NCI-H82 (cell line): ENCODE measurements at regions not wholly inside any gene's neighbourhood (a gene's known extent, or its start where the extent isn't known, plus 50 kb on each side); places are given as distances from the start of the nearest gene placed in this dataset.
"Not testable (repeated sequence)": the region's sequence is repeated elsewhere in the genome, so short reads cannot be mapped to it uniquely, and the experiment has no call there.

Source experiments
- DNase-seq: peaks from one replicate; lab custom pipeline; 2025; lab: John Stamatoyannopoulos, UW

- no peak for DNase-seq
Observed at GRCh38 chr10:25808372-25808771, 125.7 kb upstream of the MYO3A start.

- DNase-seq = no peak
Observed at GRCh38 chr10:25811052-25811685, 122.9 kb upstream of the MYO3A start.

GRCh38 chr10:25813511-25813910 lies 120.5 kb upstream of the MYO3A start:
- DNase-seq = no peak

GRCh38 chr10:25815236-25815635 lies 118.8 kb upstream of the MYO3A start:
- DNase-seq = no peak

GRCh38 chr10:25815999-25816768 lies 117.8 kb upstream of the MYO3A start:
- DNase-seq = no peak

GRCh38 chr10:25817200-25817599 lies 116.8 kb upstream of the MYO3A start:
- no peak for DNase-seq

GRCh38 chr10:25818751-25819150 lies 115.3 kb upstream of the MYO3A start:
- DNase-seq = no peak

GRCh38 chr10:25820472-25820871 lies 113.6 kb upstream of the MYO3A start:
- no peak for DNase-seq

GRCh38 chr10:25820874-25821273 lies 113.2 kb upstream of the MYO3A start:
- DNase-seq = no peak

- DNase-seq = no peak
Observed at GRCh38 chr10:25824050-25824449, 110.0 kb upstream of the MYO3A start.

GRCh38 chr10:25828475-25828874 lies 105.6 kb upstream of the MYO3A start:
- DNase-seq = peak; percentile 68

GRCh38 chr10:25831080-25831479 lies 102.9 kb upstream of the MYO3A start:
- DNase-seq = peak; percentile 26

GRCh38 chr10:25839683-25840082 lies 94.3 kb upstream of the MYO3A start:
- no peak for DNase-seq

- DNase-seq = not testable (repeated sequence)
Observed at GRCh38 chr10:25840875-25841274, 93.2 kb upstream of the MYO3A start.

GRCh38 chr10:25842146-25842545 lies 91.9 kb upstream of the MYO3A start:
- peak; percentile 1 for DNase-seq

GRCh38 chr10:25843551-25844170 lies 90.4 kb upstream of the MYO3A start:
- no peak for DNase-seq

GRCh38 chr10:25844716-25845115 lies 89.3 kb upstream of the MYO3A start:
- DNase-seq = not testable (repeated sequence)

- no peak for DNase-seq
Observed at GRCh38 chr10:25849268-25849667, 84.8 kb upstream of the MYO3A start.

GRCh38 chr10:25849988-25850387 lies 84.0 kb upstream of the MYO3A start:
- DNase-seq = no peak

GRCh38 chr10:25851548-25851947 lies 82.5 kb upstream of the MYO3A start:
- DNase-seq = no peak

- DNase-seq = no peak
Observed at GRCh38 chr10:25852364-25852941, 81.6 kb upstream of the MYO3A start.

- no peak for DNase-seq
Observed at GRCh38 chr10:25858076-25858475, 76.0 kb upstream of the MYO3A start.

GRCh38 chr10:25865267-25865666 lies 68.8 kb upstream of the MYO3A start:
- DNase-seq = no peak
